Endodermal cell (in vitro differentiated cells): ENCODE measurements at regions not wholly inside any gene's neighbourhood (a gene's known extent, or its start where the extent isn't known, plus 50 kb on each side); places are given as distances from the start of the nearest gene placed in this dataset.
A peak's percentile ranks its signal among the peaks of the same experiment; 100 is the strongest.

Source experiments
- DNase-seq: peaks from one replicate; pipeline ENCODE4 v3.0.0-alpha.2; 2017
- H3K27ac ChIP-seq: 2 replicates; pipeline ENCODE4 v1.5.1; 2013; ENCODE audit warnings: mild to moderate bottlenecking, low read depth, low read length, moderate library complexity
- H3K27me3 ChIP-seq: 2 replicates; pipeline ENCODE4 v1.6.1; 2013; ENCODE audit warnings: mild to moderate bottlenecking, low read length, moderate library complexity; ENCODE audit not compliant: insufficient read depth, control insufficient read depth, poor library complexity, severe bottlenecking
- H3K36me3 ChIP-seq: 2 replicates; pipeline ENCODE4 v1.7.0; 2013; ENCODE audit warnings: mild to moderate bottlenecking, low read length, moderate library complexity; ENCODE audit not compliant: control insufficient read depth, insufficient read depth
- H3K4me1 ChIP-seq: one replicate; pipeline ENCODE4 v1.7.0; 2013; ENCODE audit warnings: low read length; ENCODE audit not compliant: control insufficient read depth, insufficient read depth
- H3K4me3 ChIP-seq: 2 replicates; pipeline ENCODE4 v1.5.1; 2013; ENCODE audit warnings: mild to moderate bottlenecking, low read length, moderate library complexity
- H3K9ac ChIP-seq: 2 replicates; pipeline ENCODE4 v1.6.1; 2013; ENCODE audit warnings: mild to moderate bottlenecking, low read length, moderate library complexity; ENCODE audit not compliant: poor library complexity, severe bottlenecking; ENCODE audit errors: extremely low read depth
- H3K9me3 ChIP-seq: 2 replicates; pipeline ENCODE4 v1.6.1; 2013; ENCODE audit warnings: mild to moderate bottlenecking, low read length, moderate library complexity; ENCODE audit not compliant: control insufficient read depth
- H3K27ac Mint-ChIP-seq: 2 replicates; pipeline ENCODE4 v1.8.0; 2020; ENCODE audit warnings: mixed read lengths
- H3K27me3 Mint-ChIP-seq: 2 replicates; pipeline ENCODE4 v1.8.0; 2021; ENCODE audit warnings: mild to moderate bottlenecking, mixed read lengths; ENCODE audit not compliant: insufficient read depth
- H3K36me3 Mint-ChIP-seq: 2 replicates; pipeline ENCODE4 v1.8.0; 2020; ENCODE audit warnings: low read depth, mixed read lengths
- H3K4me1 Mint-ChIP-seq: 2 replicates; pipeline ENCODE4 v1.8.0; 2020; ENCODE audit warnings: mixed read lengths
- H3K4me3 Mint-ChIP-seq: 2 replicates; pipeline ENCODE4 v1.8.0; 2020; ENCODE audit warnings: mild to moderate bottlenecking, moderate library complexity, mixed read lengths
- H3K9me3 Mint-ChIP-seq: 2 replicates; pipeline ENCODE4 v1.8.0; 2020; ENCODE audit warnings: mild to moderate bottlenecking, mixed read lengths
- CTCF ChIP-seq: fragments of 200-600 bp; sonication (generic); conservative IDR thresholded peaks from 2 replicates; pipeline ENCODE4 v1.5.0; 2021; ENCODE audit warnings: antibody characterized with exemption, mild to moderate bottlenecking
- WGBS, 2 experiments: methylation state at CpG; one replicate each; pipeline versions ENCODE4 v1.1.5 to v1.1.7; 2013; ENCODE audit warnings: missing lambda C conversion rate in 2 of 2, mixed read lengths in 1 of 2; ENCODE audit not compliant: insufficient coverage in 1 of 2, insufficient read length in 1 of 2; 5-methylcytosine and 5-hydroxymethylcytosine counted together

GRCh38 chr11:119940401-119940976 is 197.4 kb downstream of the TRIM29 start:
- H3K36me3 Mint-ChIP-seq = no peaks in the 10 kb centered on the region
- H3K27me3 ChIP-seq = no peaks in the 10 kb centered on the region
- no peak overlapping the region for H3K27ac Mint-ChIP-seq
- no peak overlapping the region for H3K27ac ChIP-seq
- no peaks in the 10 kb centered on the region for H3K9me3 Mint-ChIP-seq
- no peaks in the 10 kb centered on the region for H3K27me3 Mint-ChIP-seq
- no peaks in the 10 kb centered on the region for H3K9me3 ChIP-seq
- H3K4me3 Mint-ChIP-seq = no peak overlapping the region
- TF ChIP-seq CTCF = no peak
- peaks cover 9% of the 10 kb centered on the region for H3K4me1 Mint-ChIP-seq
- H3K4me1 ChIP-seq = no peaks in the 10 kb centered on the region
- H3K9ac ChIP-seq = no peak overlapping the region
- peak; percentile 34 for DNase-seq
- H3K4me3 ChIP-seq = no peak overlapping the region
- no peaks in the 10 kb centered on the region for H3K36me3 ChIP-seq
- WGBS, 2 experiments = 96 to 100% methylated on average over 5 to 7 of the region's 7 CpGs

GRCh38 chr11:119937412-119937811 is 200.5 kb downstream of the TRIM29 start:
- no peak overlapping the region for H3K4me3 Mint-ChIP-seq
- TF ChIP-seq CTCF = no peak
- 95 to 96% methylated on average over 4 of the region's 4 CpGs for WGBS, 2 experiments
- H3K36me3 Mint-ChIP-seq = no peaks in the 10 kb centered on the region
- no peaks in the 10 kb centered on the region for H3K27me3 Mint-ChIP-seq
- Histone ChIP-seq H3K4me1 (no peaks in the 10 kb centered on the region), H3K9ac (no peak overlapping the region), H3K9me3 (no peaks in the 10 kb centered on the region), H3K36me3 (no peaks in the 10 kb centered on the region), H3K27me3 (no peaks in the 10 kb centered on the region), H3K27ac (no peak overlapping the region), H3K4me3 (no peak overlapping the region)
- H3K9me3 Mint-ChIP-seq = no peaks in the 10 kb centered on the region
- no peak overlapping the region for H3K27ac Mint-ChIP-seq
- no peak for DNase-seq
- H3K4me1 Mint-ChIP-seq = peaks cover 12% of the 10 kb centered on the region

GRCh38 chr11:119936426-119936825 is 201.5 kb downstream of the TRIM29 start:
- Histone ChIP-seq H3K27ac (no peak overlapping the region), H3K27me3 (no peaks in the 10 kb centered on the region), H3K4me1 (no peaks in the 10 kb centered on the region), H3K4me3 (no peak overlapping the region), H3K9me3 (no peaks in the 10 kb centered on the region), H3K9ac (no peak overlapping the region), H3K36me3 (no peaks in the 10 kb centered on the region)
- no peaks in the 10 kb centered on the region for H3K9me3 Mint-ChIP-seq
- peaks cover under 1% of the 10 kb centered on the region for H3K27me3 Mint-ChIP-seq
- no peaks in the 10 kb centered on the region for H3K36me3 Mint-ChIP-seq
- no peak overlapping the region for H3K27ac Mint-ChIP-seq
- H3K4me1 Mint-ChIP-seq = peaks cover 5% of the 10 kb centered on the region
- H3K4me3 Mint-ChIP-seq = no peak overlapping the region
- TF ChIP-seq CTCF = no peak
- DNase-seq = no peak
- 89 to 96% methylated on average over 5 of the region's 5 CpGs for WGBS, 2 experiments
